Neural cell (in vitro differentiated cells): ENCODE measurements at regions not wholly inside any gene's neighbourhood (a gene's known extent, or its start where the extent isn't known, plus 50 kb on each side); places are given as distances from the start of the nearest gene placed in this dataset.

Experiments
- H2AFZ ChIP-seq: fragments of 200-600, 300-800 bp; sonication (generic), shearing (Covaris generic); 2 replicates; pipeline ENCODE4 v1.6.0; 2014; ENCODE audit warnings: low read depth, mild to moderate bottlenecking, antibody characterized with exemption, low read length, moderate library complexity
- H3F3A ChIP-seq: fragments of 200-600 bp; shearing (Covaris generic); 2 replicates; pipeline ENCODE4 v1.6.1; 2016; ENCODE audit warnings: mild to moderate bottlenecking, moderate library complexity, mixed read lengths, antibody characterized with exemption, low read length; ENCODE audit not compliant: insufficient read depth, poor library complexity, severe bottlenecking
- H3K27ac ChIP-seq: fragments of 200-600, 300-800 bp; sonication (generic), shearing (Covaris generic); 2 replicates; pipeline ENCODE4 v1.5.1; 2014; ENCODE audit warnings: mild to moderate bottlenecking, low read length, moderate library complexity
- H3K27me3 ChIP-seq: fragments of 300-800, 200-600 bp; sonication (generic), shearing (Covaris generic); 2 replicates; pipeline ENCODE4 v1.6.0; 2014; ENCODE audit warnings: mild to moderate bottlenecking, low read depth, low read length, moderate library complexity; ENCODE audit not compliant: insufficient read depth
- H3K36me3 ChIP-seq: fragments of 300-800, 200-600 bp; sonication (generic), shearing (Covaris generic); 2 replicates; pipeline ENCODE4 v1.5.1; 2014; ENCODE audit warnings: mild to moderate bottlenecking, antibody characterized with exemption, low read length, moderate library complexity; ENCODE audit not compliant: insufficient read depth
- H3K4me2 ChIP-seq: fragments of 300-800, 200-600 bp; sonication (generic), shearing (Covaris generic); 2 replicates; pipeline ENCODE4 v1.6.0; 2014; ENCODE audit warnings: mild to moderate bottlenecking, low read length
- H3K4me3 ChIP-seq: fragments of 300-800, 200-600 bp; sonication (generic), shearing (Covaris generic); 2 replicates; pipeline ENCODE4 v1.5.1; 2014; ENCODE audit warnings: mild to moderate bottlenecking, low read length, moderate library complexity
- H3K79me2 ChIP-seq: fragments of 200-600 bp; shearing (Covaris generic); replicated peaks from 2 replicates; pipeline ENCODE4 v1.6.0; 2014; ENCODE audit warnings: mild to moderate bottlenecking, low read length, moderate library complexity; ENCODE audit not compliant: insufficient read depth
- H3K9ac ChIP-seq: fragments of 300-800, 200-600 bp; sonication (generic), shearing (Covaris generic); 2 replicates; pipeline ENCODE4 v1.6.1; 2016; ENCODE audit warnings: mild to moderate bottlenecking, low read length, mixed read lengths
- H3K9me2 ChIP-seq: fragments of 200-600 bp; shearing (Covaris generic); 2 replicates; pipeline ENCODE4 v1.6.1; 2016; ENCODE audit warnings: mild to moderate bottlenecking, low read length, mixed read lengths; ENCODE audit not compliant: insufficient read depth
- H3K9me3 ChIP-seq: fragments of 200-600, 300-800 bp; sonication (generic), shearing (Covaris generic); 2 replicates; pipeline ENCODE4 v1.6.1; 2016; ENCODE audit warnings: mild to moderate bottlenecking, mixed run types, low read length, moderate library complexity, mixed read lengths
- H4K20me1 ChIP-seq: fragments of 200-600 bp; shearing (Covaris generic); 2 replicates; pipeline ENCODE4 v1.6.1; 2016; ENCODE audit warnings: mild to moderate bottlenecking, mixed run types; ENCODE audit not compliant: insufficient read depth
- CTCF ChIP-seq: fragments of 450-650 bp; IDR thresholded peaks from 2 replicates; pipeline ENCODE4 v1.5.1; 2014; ENCODE audit warnings: antibody characterized with exemption, mild to moderate bottlenecking, moderate library complexity; ENCODE audit not compliant: poor library complexity, severe bottlenecking
- EP300 ChIP-seq: fragments of 450-650 bp; conservative IDR thresholded peaks from 2 replicates; pipeline ENCODE4 v1.6.1; 2014; ENCODE audit warnings: antibody characterized with exemption, mild to moderate bottlenecking, moderate library complexity; ENCODE audit not compliant: poor library complexity, severe bottlenecking
- EZH2 ChIP-seq: fragments of 200-600, 300-800 bp; shearing (Covaris generic), sonication (generic); IDR thresholded peaks from 2 replicates; pipeline ENCODE4 v1.6.1; 2014; ENCODE audit warnings: antibody characterized with exemption, low read length, borderline replicate concordance, mild to moderate bottlenecking; ENCODE audit not compliant: insufficient read depth, poor library complexity, severe bottlenecking
- MXI1 ChIP-seq: fragments of 450-650 bp; conservative IDR thresholded peaks from 2 replicates; pipeline ENCODE4 v1.6.1; 2014; ENCODE audit warnings: antibody characterized with exemption, mild to moderate bottlenecking; ENCODE audit not compliant: poor library complexity, severe bottlenecking
- POLR2AphosphoS5 ChIP-seq: IDR thresholded peaks from 2 replicates; pipeline ENCODE4 v1.6.1; 2012
- RAD21 ChIP-seq: fragments of 450-650 bp; conservative IDR thresholded peaks from 2 replicates; pipeline ENCODE4 v1.6.1; 2014; ENCODE audit warnings: antibody characterized with exemption, mild to moderate bottlenecking, moderate library complexity
- REST ChIP-seq: IDR thresholded peaks from 2 replicates; pipeline ENCODE4 v1.6.1; 2012; ENCODE audit warnings: borderline replicate concordance
- SMC3 ChIP-seq: fragments of 450-650 bp; conservative IDR thresholded peaks from 2 replicates; pipeline ENCODE4 v1.6.1; 2014; ENCODE audit warnings: antibody characterized with exemption, mild to moderate bottlenecking, moderate library complexity; ENCODE audit not compliant: poor library complexity
- TAF1 ChIP-seq: IDR thresholded peaks from 2 replicates; pipeline ENCODE4 v1.6.1; 2012; ENCODE audit warnings: low read depth

GRCh38 chr6:147869201-147869600 lies 360.7 kb downstream of the SAMD5 start:
- no peaks in the 10 kb centered on the region for H4K20me1 ChIP-seq
- no peaks in the 10 kb centered on the region for H3F3A ChIP-seq
- no peaks in the 10 kb centered on the region for H3K36me3 ChIP-seq
- TF ChIP-seq EZH2 (no peak), TAF1 (no peak), REST (no peak), RAD21 (no peak), CTCF (no peak), EP300 (no peak), POLR2AphosphoS5 (no peak), SMC3 (no peak), MXI1 (no peak)
- H3K9ac ChIP-seq = no peak overlapping the region
- no peaks in the 10 kb centered on the region for H3K79me2 ChIP-seq
- no peak overlapping the region for H3K4me3 ChIP-seq
- no peaks in the 10 kb centered on the region for H3K27me3 ChIP-seq
- no peaks in the 10 kb centered on the region for H3K9me3 ChIP-seq
- H2AFZ ChIP-seq = no peak overlapping the region
- H3K27ac ChIP-seq = no peak overlapping the region
- H3K4me2 ChIP-seq = no peak overlapping the region
- no peaks in the 10 kb centered on the region for H3K9me2 ChIP-seq

GRCh38 chr6:147869869-147870268 lies 361.4 kb downstream of the SAMD5 start:
- Histone ChIP-seq H3K36me3 (no peaks in the 10 kb centered on the region), H3K9me3 (no peaks in the 10 kb centered on the region), H3K4me3 (no peak overlapping the region)

More at GRCh38 chr6:147869869-147870268, 361.4 kb downstream of the SAMD5 start:
- Histone ChIP-seq H3K9ac (no peak overlapping the region), H3K4me2 (no peak overlapping the region), H3K27ac (no peak overlapping the region), H3K9me2 (no peaks in the 10 kb centered on the region), H3K27me3 (no peaks in the 10 kb centered on the region), H2AFZ (no peak overlapping the region), H4K20me1 (no peaks in the 10 kb centered on the region), H3K79me2 (no peaks in the 10 kb centered on the region), H3F3A (no peaks in the 10 kb centered on the region)
- TF ChIP-seq EP300 (no peak), POLR2AphosphoS5 (no peak), TAF1 (no peak), RAD21 (no peak), MXI1 (no peak), CTCF (no peak), EZH2 (no peak), SMC3 (no peak), REST (no peak)
